ENCODE measurements at regions not wholly inside any gene's neighbourhood (a gene's known extent, or its start where the extent isn't known, plus 50 kb on each side); places are given as distances from the start of the nearest gene placed in this dataset.
"Not testable (repeated sequence)": the region's sequence is repeated elsewhere in the genome, so short reads cannot be mapped to it uniquely, and the experiment has no call there.

GRCh38 chr3:74390121-74390877 lies 224.2 kb downstream of the CNTN3 start:
- Histone ChIP-seq H3K4me3 (ENCODE audit: low read depth, low read length) (no peak overlapping the region), H3K27me3 (ENCODE audit: control insufficient read depth, insufficient read depth, low read length) (no peaks in the 10 kb centered on the region), H3K36me3 (ENCODE audit: control insufficient read depth, insufficient read depth, low read length) (no peaks in the 10 kb centered on the region), H3K27ac (ENCODE audit: insufficient read depth, low read length, poor library complexity, severe bottlenecking) (no peak overlapping the region), H3K9me3 (ENCODE audit: control insufficient read depth in 2 of 2, low read length in 2 of 2) (peaks cover 0 to 3% of the 10 kb centered on the region in 2 experiments), H3K4me1 (ENCODE audit: control insufficient read depth, insufficient read depth, low read length, poor library complexity, severe bottlenecking) (no peaks in the 10 kb centered on the region)
- DNase-seq (no peak), ATAC-seq (ENCODE audit: low read depth in 2 of 2) (no peak)
- Mint-ChIP-seq H3K9me3 (peaks cover 0 to 18% (median 9%) of the 10 kb centered on the region in 7 donors), H3K27me3 (no peaks in the 10 kb centered on the region), H3K4me1 (no peaks in the 10 kb centered on the region), H3K4me3 (no peak overlapping the region), H3K36me3 (no peaks in the 10 kb centered on the region), H3K27ac (no peak overlapping the region)

GRCh38 chr3:74387111-74387735 lies 227.2 kb downstream of the CNTN3 start:
- Histone ChIP-seq H3K27ac (ENCODE audit: insufficient read depth, low read length, poor library complexity, severe bottlenecking) (no peak overlapping the region), H3K4me3 (ENCODE audit: low read depth, low read length) (no peak overlapping the region), H3K4me1 (ENCODE audit: control insufficient read depth, insufficient read depth, low read length, poor library complexity, severe bottlenecking) (no peaks in the 10 kb centered on the region), H3K27me3 (ENCODE audit: control insufficient read depth, insufficient read depth, low read length) (no peaks in the 10 kb centered on the region), H3K9me3 (ENCODE audit: control insufficient read depth in 2 of 2, low read length in 2 of 2) (no peaks in the 10 kb centered on the region), H3K36me3 (ENCODE audit: control insufficient read depth, insufficient read depth, low read length) (no peaks in the 10 kb centered on the region)
- Mint-ChIP-seq H3K36me3 (no peaks in the 10 kb centered on the region), H3K4me3 (no peak overlapping the region), H3K9me3 (peaks cover 0 to 24% (median 4%) of the 10 kb centered on the region in 7 donors), H3K4me1 (no peaks in the 10 kb centered on the region), H3K27ac (no peak overlapping the region), H3K27me3 (no peaks in the 10 kb centered on the region)
- ATAC-seq (ENCODE audit: low read depth in 2 of 2) (no peak), DNase-seq (no peak)

- ATAC-seq (ENCODE audit: low read depth in 2 of 2) (no peak), DNase-seq (no peak)
- Histone ChIP-seq H3K27ac (ENCODE audit: insufficient read depth, low read length, poor library complexity, severe bottlenecking) (no peak overlapping the region), H3K36me3 (ENCODE audit: control insufficient read depth, insufficient read depth, low read length) (no peaks in the 10 kb centered on the region), H3K4me3 (ENCODE audit: low read depth, low read length) (no peak overlapping the region), H3K27me3 (ENCODE audit: control insufficient read depth, insufficient read depth, low read length) (no peaks in the 10 kb centered on the region), H3K9me3 (ENCODE audit: control insufficient read depth in 2 of 2, low read length in 2 of 2) (no peaks in the 10 kb centered on the region), H3K4me1 (ENCODE audit: control insufficient read depth, insufficient read depth, low read length, poor library complexity, severe bottlenecking) (no peaks in the 10 kb centered on the region)
- H3K4me1 Mint-ChIP-seq, result no peaks in the 10 kb centered on the region
- no peaks in the 10 kb centered on the region for H3K36me3 Mint-ChIP-seq
- H3K9me3 Mint-ChIP-seq, result peaks cover 0 to 30% (median 2%) of the 10 kb centered on the region in 7 donors
- no peaks in the 10 kb centered on the region for H3K27me3 Mint-ChIP-seq
- no peak overlapping the region for H3K27ac Mint-ChIP-seq
- no peak overlapping the region for H3K4me3 Mint-ChIP-seq
Measured at GRCh38 chr3:74384159-74384558, 230.3 kb downstream of the CNTN3 start.

- Mint-ChIP-seq H3K36me3 (no peaks in the 10 kb centered on the region), H3K4me1 (no peaks in the 10 kb centered on the region), H3K27ac (no peak overlapping the region), H3K27me3 (no peaks in the 10 kb centered on the region), H3K9me3 (peaks cover 0 to 33% (median 7%) of the 10 kb centered on the region in 7 donors), H3K4me3 (no peak overlapping the region)
- H3K27ac ChIP-seq (ENCODE audit: insufficient read depth, low read length, poor library complexity, severe bottlenecking), result no peak overlapping the region
- ATAC-seq (ENCODE audit: low read depth in 2 of 2), result no peak
- H3K4me1 ChIP-seq (ENCODE audit: control insufficient read depth, insufficient read depth, low read length, poor library complexity, severe bottlenecking), result no peaks in the 10 kb centered on the region
- H3K27me3 ChIP-seq (ENCODE audit: control insufficient read depth, insufficient read depth, low read length), result no peaks in the 10 kb centered on the region
- H3K36me3 ChIP-seq (ENCODE audit: control insufficient read depth, insufficient read depth, low read length), result no peaks in the 10 kb centered on the region
- DNase-seq, result no peak
- no peak overlapping the region for H3K4me3 ChIP-seq (ENCODE audit: low read depth, low read length)
- H3K9me3 ChIP-seq (ENCODE audit: control insufficient read depth in 2 of 2, low read length in 2 of 2), result peaks cover 0 to 1% of the 10 kb centered on the region in 2 experiments
Measured at GRCh38 chr3:74377669-74378068, 236.8 kb downstream of the CNTN3 start.

GRCh38 chr3:74376323-74376722 lies 238.1 kb downstream of the CNTN3 start:
- H3K27me3 ChIP-seq (ENCODE audit: control insufficient read depth, insufficient read depth, low read length); ATAC-seq (ENCODE audit: low read depth in 2 of 2); H3K27ac Mint-ChIP-seq; H3K4me1 ChIP-seq (ENCODE audit: control insufficient read depth, insufficient read depth, low read length, poor library complexity, severe bottlenecking); H3K4me1 Mint-ChIP-seq; H3K4me3 ChIP-seq (ENCODE audit: low read depth, low read length); DNase-seq; H3K27ac ChIP-seq (ENCODE audit: insufficient read depth, low read length, poor library complexity, severe bottlenecking); H3K4me3 Mint-ChIP-seq; H3K36me3 Mint-ChIP-seq; H3K27me3 Mint-ChIP-seq; H3K36me3 ChIP-seq (ENCODE audit: control insufficient read depth, insufficient read depth, low read length); H3K9me3 ChIP-seq (ENCODE audit: control insufficient read depth in 2 of 2, low read length in 2 of 2): not testable (repeated sequence)
- H3K9me3 Mint-ChIP-seq, result peaks cover 2 to 33% (median 9%) of the 10 kb centered on the region in 7 donors

- H3K4me3 Mint-ChIP-seq, result no peak overlapping the region
- H3K27ac Mint-ChIP-seq, result no peak overlapping the region
- Histone ChIP-seq H3K27ac (ENCODE audit: insufficient read depth, low read length, poor library complexity, severe bottlenecking) (no peak overlapping the region), H3K4me1 (ENCODE audit: control insufficient read depth, insufficient read depth, low read length, poor library complexity, severe bottlenecking) (no peaks in the 10 kb centered on the region), H3K9me3 (ENCODE audit: control insufficient read depth in 2 of 2, low read length in 2 of 2) (peaks cover 1 to 4% of the 10 kb centered on the region in 2 experiments), H3K36me3 (ENCODE audit: control insufficient read depth, insufficient read depth, low read length) (no peaks in the 10 kb centered on the region), H3K4me3 (ENCODE audit: low read depth, low read length) (no peak overlapping the region), H3K27me3 (ENCODE audit: control insufficient read depth, insufficient read depth, low read length) (no peaks in the 10 kb centered on the region)
- peaks cover 2 to 37% (median 11%) of the 10 kb centered on the region in 7 donors for H3K9me3 Mint-ChIP-seq
- H3K27me3 Mint-ChIP-seq, result no peaks in the 10 kb centered on the region
- no peak for DNase-seq
- no peak for ATAC-seq (ENCODE audit: low read depth in 2 of 2)
- H3K36me3 Mint-ChIP-seq, result no peaks in the 10 kb centered on the region
- no peaks in the 10 kb centered on the region for H3K4me1 Mint-ChIP-seq
Measured at GRCh38 chr3:74375653-74376052, 238.8 kb downstream of the CNTN3 start.

GRCh38 chr3:74372743-74373142 lies 241.7 kb downstream of the CNTN3 start:
- ATAC-seq (ENCODE audit: low read depth in 2 of 2) (no peak), DNase-seq (no peak)
- no peaks in the 10 kb centered on the region for H3K27me3 Mint-ChIP-seq
- H3K36me3 Mint-ChIP-seq, result no peaks in the 10 kb centered on the region
- Histone ChIP-seq H3K4me3 (ENCODE audit: low read depth, low read length) (no peak overlapping the region), H3K27me3 (ENCODE audit: control insufficient read depth, insufficient read depth, low read length) (no peaks in the 10 kb centered on the region), H3K9me3 (ENCODE audit: control insufficient read depth in 2 of 2, low read length in 2 of 2) (peaks cover 1 to 4% of the 10 kb centered on the region in 2 experiments), H3K4me1 (ENCODE audit: control insufficient read depth, insufficient read depth, low read length, poor library complexity, severe bottlenecking) (no peaks in the 10 kb centered on the region), H3K36me3 (ENCODE audit: control insufficient read depth, insufficient read depth, low read length) (no peaks in the 10 kb centered on the region), H3K27ac (ENCODE audit: insufficient read depth, low read length, poor library complexity, severe bottlenecking) (no peak overlapping the region)
- peaks cover 1 to 25% (median 9%) of the 10 kb centered on the region in 7 donors for H3K9me3 Mint-ChIP-seq
- H3K4me1 Mint-ChIP-seq, result no peaks in the 10 kb centered on the region
- no peak overlapping the region for H3K4me3 Mint-ChIP-seq
- no peak overlapping the region for H3K27ac Mint-ChIP-seq

GRCh38 chr3:74370342-74370741 lies 244.1 kb downstream of the CNTN3 start:
- Mint-ChIP-seq H3K27me3 (no peaks in the 10 kb centered on the region), H3K9me3 (peaks cover 0 to 22% (median 9%) of the 10 kb centered on the region in 7 donors), H3K27ac (no peak overlapping the region), H3K36me3 (no peaks in the 10 kb centered on the region), H3K4me1 (no peaks in the 10 kb centered on the region), H3K4me3 (no peak overlapping the region)
- Histone ChIP-seq H3K27me3 (ENCODE audit: control insufficient read depth, insufficient read depth, low read length) (no peaks in the 10 kb centered on the region), H3K36me3 (ENCODE audit: control insufficient read depth, insufficient read depth, low read length) (no peaks in the 10 kb centered on the region), H3K4me3 (ENCODE audit: low read depth, low read length) (no peak overlapping the region), H3K9me3 (ENCODE audit: control insufficient read depth in 2 of 2, low read length in 2 of 2) (peaks cover 1 to 4% of the 10 kb centered on the region in 2 experiments), H3K4me1 (ENCODE audit: control insufficient read depth, insufficient read depth, low read length, poor library complexity, severe bottlenecking) (no peaks in the 10 kb centered on the region), H3K27ac (ENCODE audit: insufficient read depth, low read length, poor library complexity, severe bottlenecking) (no peak overlapping the region)
- ATAC-seq (ENCODE audit: low read depth in 2 of 2) (no peak), DNase-seq (no peak)

Measured in CD4-positive, CD25-positive, alpha-beta regulatory T cell (primary cell).